OCI-M2 (cell line): ENCODE measurements at regions not wholly inside any gene's neighbourhood (a gene's known extent, or its start where the extent isn't known, plus 50 kb on each side); places are given as distances from the start of the nearest gene placed in this dataset.

ENCODE experiments used
- DNase-seq: peaks from one replicate; lab custom pipeline; 2025; ENCODE audit not compliant: unreplicated experiment; lab: John Stamatoyannopoulos, UW

DNA sequence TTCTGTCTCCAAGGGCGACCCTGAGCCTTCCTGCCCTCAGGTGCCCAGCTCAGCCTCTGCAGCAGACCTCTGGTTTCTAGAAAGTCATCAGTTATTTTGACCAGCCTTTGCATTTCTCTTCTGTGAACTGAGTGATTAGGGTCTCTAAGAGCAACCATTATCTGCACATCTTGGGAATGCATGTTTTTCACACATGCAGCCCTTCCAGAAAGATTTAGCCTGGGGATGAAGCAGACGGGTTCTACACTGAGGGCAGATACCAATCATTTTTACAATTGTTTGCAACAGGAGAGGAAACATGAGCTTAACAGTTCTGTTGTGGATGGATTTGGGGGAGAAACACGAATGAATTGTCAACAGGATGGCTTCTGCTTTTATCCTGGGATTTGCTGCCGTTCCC lies 90.1 kb upstream of the PITX1 start:
- no peak for DNase-seq

DNA sequence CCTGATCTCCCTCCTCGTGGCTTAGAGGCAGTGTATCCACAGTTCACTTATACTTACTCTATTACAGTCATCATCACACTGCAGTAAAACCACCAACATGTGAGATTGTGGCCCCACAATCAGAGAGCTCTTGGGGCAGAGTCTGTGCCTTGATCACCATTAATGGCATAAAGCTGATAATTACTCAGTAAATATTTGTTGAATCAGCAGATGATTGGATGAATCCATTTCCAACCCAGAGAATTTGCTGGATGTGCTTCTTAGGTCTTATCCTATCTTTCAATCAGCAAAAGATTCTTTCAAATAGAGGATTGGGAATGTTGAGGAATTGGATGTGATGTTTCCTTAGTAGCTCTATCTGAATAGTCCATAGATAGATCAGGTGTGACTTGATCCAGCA lies 88.8 kb upstream of the PITX1 start:
- DNase-seq: no peak

DNA sequence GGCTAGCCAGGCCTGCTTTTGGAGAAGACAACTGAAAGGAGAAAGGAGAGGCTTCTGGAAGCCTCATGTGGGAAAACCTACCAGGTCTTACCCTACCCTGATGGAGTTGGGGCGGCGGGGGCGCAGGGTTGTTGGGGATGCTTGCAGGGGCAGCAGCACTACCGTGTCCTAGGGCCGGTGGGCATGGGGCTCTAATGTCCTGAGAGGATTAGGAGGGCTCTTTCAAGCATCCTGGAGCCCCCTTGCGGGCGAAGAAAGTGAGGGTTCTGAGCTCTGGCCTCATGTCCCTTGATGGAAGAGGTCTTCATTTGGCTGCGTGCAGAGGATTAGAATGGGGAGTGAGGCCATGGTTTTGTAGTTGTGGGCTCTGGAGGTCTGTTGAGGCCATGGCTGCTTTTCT lies 86.9 kb upstream of the PITX1 start:
- no peak for DNase-seq

DNA sequence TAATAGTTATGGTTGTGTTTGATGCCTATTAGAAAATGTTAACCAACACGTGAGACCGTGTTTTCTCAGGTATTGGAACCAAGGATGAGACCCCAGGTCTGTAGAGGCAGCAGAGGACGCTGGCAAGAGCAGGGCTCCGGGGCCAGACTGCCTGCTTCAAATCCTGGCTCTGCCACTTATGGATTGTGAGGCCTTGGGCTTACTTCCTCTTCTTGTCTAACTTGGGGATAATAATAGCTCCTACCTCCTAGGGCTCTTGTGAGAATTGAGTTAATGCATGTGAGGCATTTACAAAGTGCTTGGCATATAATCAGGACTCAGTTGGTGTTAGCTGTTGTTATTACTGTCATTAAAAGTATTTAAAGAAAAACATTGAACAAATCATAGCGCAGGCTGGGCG lies 85.5 kb upstream of the PITX1 start:
- no peak for DNase-seq

DNA sequence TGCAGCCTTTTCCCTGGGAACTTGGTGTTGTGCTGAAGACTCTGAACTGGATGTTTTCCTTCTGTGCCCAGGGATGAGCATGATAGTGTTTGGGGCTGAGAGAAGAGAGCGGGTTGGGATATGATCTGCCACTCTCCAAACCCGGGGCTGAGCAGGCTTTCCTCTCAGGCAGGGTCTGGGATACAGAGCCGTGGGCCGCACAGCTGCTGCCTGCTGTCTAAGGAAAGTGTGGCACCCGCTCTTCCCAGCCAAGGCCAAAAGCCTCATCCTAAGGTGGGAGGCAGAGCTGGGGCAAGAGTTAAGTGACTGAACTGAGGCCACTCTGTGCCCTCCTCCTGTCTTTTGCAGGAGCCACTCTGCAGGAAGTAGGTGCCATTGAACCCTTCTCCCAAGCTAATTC lies 83.6 kb upstream of the PITX1 start:
- DNase-seq: no peak

DNA sequence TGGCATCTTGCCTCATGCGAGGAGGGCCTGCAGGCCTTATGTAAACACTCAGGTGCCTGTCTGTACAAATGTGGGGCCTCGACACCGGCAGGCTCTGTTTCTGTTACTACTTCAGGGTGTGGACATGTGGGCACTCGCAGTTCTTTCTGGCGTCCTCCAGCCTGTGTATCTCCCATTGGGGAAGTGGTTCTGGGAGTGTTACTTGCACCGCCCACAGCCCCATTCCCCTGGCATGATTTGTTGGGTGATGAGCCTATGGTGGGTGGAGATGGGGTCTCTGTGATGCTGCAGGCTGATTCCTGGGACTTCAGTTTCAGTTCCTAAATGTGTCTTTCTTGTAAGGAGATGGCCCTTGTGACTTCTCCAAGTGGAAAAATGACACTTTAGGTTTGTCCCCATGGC lies 82.1 kb upstream of the PITX1 start:
- DNase-seq: no peak

DNA sequence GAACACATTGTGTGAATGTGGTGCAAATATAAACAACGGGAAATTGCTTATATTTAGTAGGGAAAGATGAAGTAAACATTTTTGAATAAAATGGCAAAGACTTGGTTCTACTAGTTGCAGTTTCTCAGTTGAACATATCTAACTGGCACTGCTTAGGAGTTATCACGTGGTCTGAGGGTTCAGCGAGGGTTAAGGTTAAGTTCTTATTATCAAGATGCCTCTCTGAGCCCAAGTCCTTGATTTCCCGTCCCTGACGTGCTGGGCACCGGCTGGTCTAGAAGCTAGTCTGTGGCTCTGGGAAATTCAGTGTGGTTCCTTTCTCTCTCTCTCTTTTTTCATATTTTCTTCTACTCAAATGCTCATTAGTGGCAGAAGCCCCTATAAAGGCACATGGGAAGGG lies 81.6 kb upstream of the PITX1 start:
- DNase-seq: no peak

DNA sequence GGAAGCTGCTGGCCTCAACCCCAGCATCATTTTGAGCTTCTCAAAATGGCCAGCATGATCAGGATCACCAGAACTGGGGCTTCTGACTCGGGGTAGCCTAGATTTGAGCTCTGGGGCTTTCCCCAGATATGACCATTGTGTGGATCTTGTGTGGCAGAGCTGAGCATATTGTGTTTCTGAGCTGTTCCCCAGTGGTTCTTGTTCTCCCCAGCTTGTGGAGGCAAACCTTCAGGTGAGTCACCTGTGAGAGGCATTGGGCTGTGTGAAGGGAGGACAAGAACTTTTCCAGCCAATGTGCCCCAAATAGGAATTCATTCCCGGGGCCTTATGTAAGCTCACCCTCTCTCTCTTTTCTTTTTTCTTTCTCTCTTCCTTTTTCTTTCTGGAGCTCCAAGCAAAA lies 80.7 kb upstream of the PITX1 start:
- no peak for DNase-seq

DNA sequence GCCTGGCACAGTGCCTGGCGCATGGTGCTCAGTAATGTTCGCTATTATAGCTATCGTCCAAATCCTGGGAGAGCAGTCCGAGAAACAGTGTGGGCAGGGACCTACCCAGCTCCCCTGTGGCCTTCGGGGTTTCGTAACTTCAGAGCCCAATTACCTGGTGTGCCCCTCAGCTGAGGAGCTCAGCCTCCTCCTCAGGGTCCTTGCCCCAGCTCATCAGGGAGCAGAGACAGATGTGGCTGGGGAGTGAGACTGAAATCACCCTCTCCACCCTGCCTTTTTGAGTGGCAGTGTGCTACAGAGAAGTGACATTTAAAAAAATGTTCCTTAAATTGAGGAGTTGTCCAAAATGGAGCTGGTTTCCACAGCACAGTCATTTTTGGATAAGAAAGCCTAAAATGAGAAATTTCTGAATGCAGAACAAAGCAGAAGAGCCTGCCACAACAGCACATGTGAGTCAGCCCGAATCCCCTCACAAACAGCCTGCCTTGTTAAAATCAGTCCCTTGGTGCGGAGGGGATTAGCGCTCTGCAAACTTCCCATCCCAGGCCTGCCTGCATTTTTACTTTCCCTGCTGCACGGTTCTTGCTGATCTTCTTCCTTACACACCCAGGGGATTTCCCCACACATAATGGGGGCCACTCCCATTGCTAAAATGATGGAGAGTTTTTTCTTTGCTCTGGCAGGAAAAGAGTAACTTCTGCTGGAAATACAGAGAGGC lies 78.1 kb upstream of the PITX1 start:
- DNase-seq: no peak

DNA sequence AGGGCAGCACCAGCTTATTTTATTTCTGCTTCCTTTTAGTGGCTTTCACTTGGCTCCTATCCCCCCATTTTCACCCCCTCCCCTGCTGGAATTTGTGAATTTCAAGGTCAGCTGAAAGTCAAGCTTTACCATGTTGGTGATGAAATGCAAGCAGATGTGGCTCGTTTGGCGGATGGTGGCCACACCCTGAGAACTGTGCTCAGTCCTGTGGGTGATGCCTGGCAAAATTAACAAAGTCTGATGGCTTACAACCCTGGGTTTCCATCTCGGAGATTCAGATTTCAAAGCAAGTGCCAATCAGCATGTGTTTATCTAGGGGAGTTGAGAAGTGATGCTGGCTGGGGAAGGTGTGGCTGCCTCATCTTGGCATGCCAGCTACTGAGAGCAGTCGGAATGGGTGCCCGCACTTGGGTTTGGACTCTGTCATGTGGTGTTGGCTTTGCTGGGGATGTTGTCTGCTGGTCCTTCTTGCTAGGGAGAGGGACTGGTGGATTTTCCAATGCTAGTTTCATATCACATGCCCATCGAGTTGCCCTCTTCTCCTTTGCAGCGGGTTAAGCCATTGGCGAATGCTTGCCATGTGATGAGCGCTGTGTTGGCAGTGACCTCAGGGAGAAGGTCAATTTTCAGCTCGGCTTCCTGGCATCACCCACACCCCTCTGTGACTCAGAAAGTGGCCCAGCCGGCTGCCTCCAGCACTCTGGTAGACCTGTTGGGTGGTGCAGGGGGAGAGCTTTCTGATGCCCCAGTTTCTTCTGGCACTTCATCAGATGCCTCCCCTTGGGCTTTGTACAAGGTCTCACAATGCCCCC lies 77.0 kb upstream of the PITX1 start:
- no peak for DNase-seq

DNA sequence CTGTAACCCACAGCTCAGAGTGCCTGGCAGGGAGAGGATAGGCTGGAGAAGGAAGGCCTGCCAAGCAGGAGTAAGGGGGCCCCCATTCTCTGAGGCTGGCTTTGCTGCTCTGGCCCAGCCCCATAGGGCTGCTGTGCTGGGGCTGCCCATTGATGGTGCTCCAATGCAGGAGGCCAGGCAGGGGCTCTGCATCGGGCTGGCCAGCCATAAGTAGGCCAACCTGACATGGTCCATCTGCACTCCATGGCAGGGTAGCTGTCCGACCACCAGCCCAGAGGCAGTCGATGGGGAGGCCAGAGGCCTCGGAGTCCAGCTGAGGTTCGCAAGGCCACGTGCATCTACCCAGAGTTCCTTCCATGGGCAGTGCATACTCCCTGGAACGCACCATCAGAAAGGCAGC lies 75.0 kb upstream of the PITX1 start:
- no peak for DNase-seq

DNA sequence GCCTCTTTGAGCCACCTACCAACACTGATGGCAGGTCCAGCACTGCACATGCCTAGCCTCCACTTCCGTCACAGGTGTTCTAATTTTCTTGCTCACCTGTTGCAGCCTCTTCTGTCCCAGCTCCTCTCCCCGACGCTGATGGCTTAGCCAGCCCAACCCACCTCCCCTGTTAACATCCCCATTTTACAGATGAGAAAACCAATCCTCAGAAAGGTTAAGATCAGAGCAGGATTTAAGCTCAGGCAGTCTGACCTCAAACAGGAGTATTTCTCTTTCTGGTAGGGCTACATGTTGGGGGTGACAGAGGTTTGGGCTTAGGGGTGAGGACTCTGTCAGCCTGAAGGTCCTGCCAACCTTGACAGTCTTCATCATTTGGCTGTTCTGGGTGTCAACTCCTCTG lies 74.5 kb upstream of the PITX1 start:
- DNase-seq: no peak

DNA sequence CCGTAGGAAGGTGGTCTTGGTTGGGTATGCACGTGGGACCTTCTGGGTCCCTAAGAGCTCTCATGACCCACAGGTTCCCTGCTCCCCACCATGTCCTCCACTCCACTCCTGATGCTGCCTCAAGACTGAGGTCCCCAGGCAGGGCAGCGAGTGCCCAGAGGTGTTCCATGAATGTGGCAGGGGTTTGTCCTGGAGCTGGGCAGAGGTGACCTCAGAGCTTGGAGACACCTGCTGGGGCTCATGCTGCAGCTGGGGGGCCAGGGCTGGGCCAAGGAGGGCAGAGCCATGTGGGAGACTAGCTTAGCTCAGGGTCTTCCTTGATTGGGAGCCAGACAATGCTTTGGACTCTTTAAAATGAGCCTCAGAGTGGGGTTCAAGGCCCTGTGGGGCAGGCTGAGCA lies 74.0 kb upstream of the PITX1 start:
- DNase-seq: no peak

DNA sequence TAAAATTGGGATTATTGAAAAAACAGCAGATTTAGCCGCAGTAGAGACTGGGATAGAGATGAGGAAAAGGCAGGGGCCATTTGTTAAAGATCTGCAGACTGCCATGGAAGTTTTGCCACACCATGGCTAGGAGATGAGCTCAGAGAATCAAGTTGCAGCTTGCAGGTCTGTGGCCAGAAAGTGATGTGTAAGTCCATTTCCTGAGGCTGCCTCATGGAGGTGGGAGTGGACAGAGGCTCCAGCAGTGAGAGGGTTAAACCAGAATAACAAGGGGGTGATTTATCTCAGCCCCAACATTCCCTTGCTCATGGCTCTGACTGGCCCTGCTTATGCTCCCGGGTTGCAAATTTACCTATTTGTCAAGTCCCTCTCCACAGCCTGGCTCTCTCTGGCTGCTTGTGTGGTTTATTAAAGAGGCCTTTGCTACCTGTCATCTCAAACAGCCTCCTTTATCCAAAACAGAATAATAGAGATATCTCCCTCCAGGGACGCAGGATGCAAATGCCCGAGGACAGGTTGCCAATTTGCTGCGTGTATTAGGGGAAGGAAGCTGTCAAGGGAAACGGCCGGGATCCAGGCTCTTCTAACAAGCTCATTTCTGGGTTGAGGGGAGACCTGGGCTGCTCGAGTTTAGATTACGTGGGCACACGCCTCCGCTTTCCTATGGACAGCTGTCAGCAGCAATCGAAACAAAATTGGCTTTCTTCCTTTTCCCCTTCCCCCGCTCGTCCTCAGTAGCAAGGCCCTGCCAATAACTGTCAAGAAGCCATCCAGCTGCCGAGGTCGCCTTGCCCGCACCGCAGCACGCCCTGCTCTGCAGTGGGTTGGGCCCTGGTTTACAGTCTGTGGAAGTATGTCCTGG lies 72.8 kb upstream of the PITX1 start:
- no peak for DNase-seq

DNA sequence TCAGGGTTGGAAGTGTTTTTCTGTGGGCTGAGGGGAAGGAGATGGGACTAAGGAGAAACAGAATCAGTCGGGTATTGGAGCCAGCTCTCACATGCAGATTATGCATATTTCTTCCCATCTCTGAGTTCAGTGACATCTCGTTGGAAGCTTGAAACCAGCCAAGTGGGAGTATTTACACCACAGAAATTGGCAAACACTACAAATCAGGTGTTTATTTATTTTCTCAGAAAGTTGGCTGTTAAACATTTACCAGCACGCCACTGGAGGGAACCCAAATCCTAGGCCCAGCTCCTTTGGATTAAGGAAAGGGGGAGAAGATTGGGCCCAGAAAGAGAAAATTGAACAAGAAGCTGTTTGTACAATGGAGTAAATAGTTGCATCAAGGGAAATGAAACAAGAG lies 72.1 kb upstream of the PITX1 start:
- no peak for DNase-seq

DNA sequence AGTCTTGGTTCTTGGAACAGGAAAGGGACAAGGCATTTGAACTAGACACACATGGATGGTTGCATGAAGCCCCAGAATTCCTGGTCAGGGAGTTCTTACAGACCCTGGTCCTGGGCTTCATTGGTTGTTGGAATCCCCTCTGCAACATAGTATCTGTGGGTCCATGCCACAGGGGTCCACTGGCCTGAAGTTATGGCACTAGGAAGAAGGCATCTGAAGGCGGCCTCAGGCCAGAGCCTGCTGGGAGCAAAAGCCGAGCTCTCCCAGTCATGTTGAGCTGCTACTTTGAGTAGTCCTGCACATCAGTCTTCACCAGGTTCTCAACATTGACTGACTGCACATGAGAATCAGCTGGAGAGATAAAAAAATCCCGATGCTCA lies 71.1 kb upstream of the PITX1 start:
- DNase-seq: no peak

DNA sequence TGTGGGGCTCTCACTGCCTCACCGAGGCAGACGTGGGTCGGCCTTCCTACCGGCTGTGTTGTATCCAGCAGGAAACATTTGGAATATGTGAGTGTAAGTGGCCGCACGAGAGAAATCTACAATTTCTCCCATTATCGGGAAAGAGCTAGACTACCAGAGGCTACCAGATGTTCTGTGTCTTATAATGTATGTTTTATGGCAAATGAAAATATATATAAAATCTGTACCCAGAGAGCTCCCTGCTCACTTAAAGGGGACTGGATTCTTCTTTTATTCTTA lies 69.5 kb upstream of the PITX1 start:
- no peak for DNase-seq

DNA sequence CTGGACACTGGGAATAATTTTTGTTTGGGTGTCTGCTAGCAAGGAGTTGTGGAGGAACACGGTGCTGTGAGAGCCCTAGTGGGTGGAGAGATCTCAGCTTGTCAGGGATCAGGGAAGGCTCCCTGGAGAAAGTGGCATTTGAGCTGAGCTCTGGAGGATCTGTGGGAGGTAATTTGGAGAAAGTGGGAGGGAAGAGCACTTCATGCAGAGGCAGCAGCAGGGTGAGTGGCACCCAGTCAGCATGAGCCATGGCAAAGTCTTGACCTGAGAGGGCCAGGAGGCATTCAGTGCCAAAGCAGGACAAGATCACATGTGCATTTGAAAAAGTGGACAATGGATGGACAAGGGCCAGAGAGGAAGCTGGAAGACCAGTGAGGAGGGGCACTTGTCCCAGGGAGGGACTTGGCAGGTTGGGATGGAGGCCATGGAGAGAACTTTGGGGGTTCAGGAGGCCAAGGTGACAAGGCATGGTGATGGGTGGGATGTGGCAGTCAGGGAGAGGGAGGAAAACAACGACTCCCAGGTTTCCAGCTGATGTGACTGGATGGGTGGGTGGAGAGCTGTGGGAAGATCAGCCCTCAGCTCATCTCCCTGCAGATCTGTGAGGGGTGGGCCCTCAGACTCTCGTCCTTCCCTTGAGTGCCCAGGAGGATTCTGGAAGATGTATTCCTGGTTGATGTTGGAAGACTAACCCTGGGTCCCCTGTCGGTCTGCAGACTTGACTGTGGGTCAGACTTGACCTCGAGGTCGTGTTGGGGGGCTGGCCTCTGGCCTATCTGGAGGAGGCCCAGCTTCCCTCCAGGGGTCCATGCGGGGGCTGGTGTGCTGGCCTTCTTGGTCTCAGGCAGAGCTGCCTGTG lies 68.9 kb upstream of the PITX1 start:
- no peak for DNase-seq

DNA sequence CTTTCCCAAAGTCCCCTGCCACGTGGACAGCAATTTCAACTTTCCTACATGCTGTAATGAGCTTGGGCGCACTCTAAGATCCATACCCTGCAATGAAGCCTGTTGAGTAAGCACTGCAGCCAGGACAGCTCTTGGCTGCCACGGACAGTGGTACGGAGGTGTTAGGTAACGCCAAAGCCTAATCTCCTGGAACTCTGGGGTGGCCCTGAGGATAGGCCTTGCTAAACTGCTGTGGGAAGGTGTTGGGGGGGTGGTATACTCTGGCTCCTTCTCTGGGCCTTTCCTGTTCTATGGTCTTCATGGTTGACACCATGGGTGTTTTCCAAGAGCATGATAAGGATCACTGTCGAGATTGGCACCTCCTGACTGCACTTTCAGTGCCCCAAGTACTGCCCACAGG lies 66.4 kb upstream of the PITX1 start:
- DNase-seq: no peak

DNA sequence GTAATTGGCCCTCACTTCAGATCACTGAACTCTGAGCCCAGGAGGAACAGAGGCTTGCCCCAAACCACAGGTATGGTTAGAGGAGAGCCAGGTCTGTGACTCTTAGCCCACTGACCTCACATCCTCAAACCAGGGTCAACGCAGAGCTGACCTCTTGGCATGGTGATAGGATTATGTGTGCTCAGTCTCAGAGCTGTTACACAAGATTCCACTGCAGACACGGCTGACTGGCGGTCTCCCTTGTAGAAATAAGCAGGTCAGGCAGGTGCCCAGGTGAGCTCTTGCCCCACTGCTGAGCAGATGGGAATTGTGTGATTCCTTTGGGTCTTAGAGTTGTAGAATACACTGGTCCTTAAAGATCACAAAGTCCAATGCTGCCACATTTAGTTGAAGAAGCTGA lies 66.0 kb upstream of the PITX1 start:
- DNase-seq: no peak

DNA sequence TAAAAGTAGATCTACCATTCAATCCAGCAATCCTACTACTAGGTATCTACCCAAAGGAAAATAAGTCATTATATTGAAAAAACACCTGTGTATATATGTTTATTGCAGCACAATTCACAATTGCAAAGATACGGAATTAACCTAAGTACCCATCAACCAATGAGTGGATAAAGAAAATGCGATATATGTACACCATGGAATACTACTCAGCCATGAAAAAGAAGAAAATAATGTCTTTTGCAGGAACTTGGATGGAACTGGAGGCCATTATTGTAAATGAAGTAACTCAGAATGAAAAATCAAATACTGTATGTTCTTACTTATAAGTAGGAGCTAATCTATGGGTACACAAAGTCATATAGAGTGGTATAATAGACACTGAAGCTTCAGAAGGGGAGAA lies 63.4 kb upstream of the PITX1 start:
- no peak for DNase-seq
